NB4 (cell line): ENCODE measurements at regions not wholly inside any gene's neighbourhood (a gene's known extent, or its start where the extent isn't known, plus 50 kb on each side); places are given as distances from the start of the nearest gene placed in this dataset.

Source experiments
- DNase-seq: peaks from one replicate; pipeline ENCODE4 v3.0.0; 2010; ENCODE audit warnings: low read depth
- H3K4me3 ChIP-seq: one replicate; pipeline ENCODE4 v1.5.1; 2011; ENCODE audit warnings: mild to moderate bottlenecking, low read depth, low read length, moderate library complexity
- CTCF ChIP-seq: IDR thresholded peaks from one replicate; pipeline ENCODE4 v1.5.1; 2012; ENCODE audit warnings: low read depth, low read length
- MAX ChIP-seq: IDR thresholded peaks from 2 replicates; pipeline ENCODE4 v1.6.1; 2011; ENCODE audit warnings: low read depth, low read length
- MYC ChIP-seq: IDR thresholded peaks from 2 replicates; pipeline ENCODE4 v1.6.1; 2011; ENCODE audit warnings: low read depth, low read length
- POLR2A ChIP-seq: IDR thresholded peaks from 2 replicates; pipeline ENCODE4 v1.6.1; 2011; ENCODE audit warnings: mild to moderate bottlenecking; ENCODE audit not compliant: insufficient read length; ENCODE audit errors: extremely low read depth

- no peak for TF ChIP-seq MAX
- TF ChIP-seq MYC: no peak
- no peak for TF ChIP-seq POLR2A
- TF ChIP-seq CTCF: no peak
- no peak overlapping the region for H3K4me3 ChIP-seq
- no peak for DNase-seq
These were observed 90.2 kb upstream of the PPM1H start for GRCh38 chr12:63025116-63025515.

- no peak overlapping the region for H3K4me3 ChIP-seq
- no peak for DNase-seq
- no peak for TF ChIP-seq MYC
- no peak for TF ChIP-seq CTCF
- no peak for TF ChIP-seq MAX
- no peak for TF ChIP-seq POLR2A
These were observed 89.0 kb upstream of the PPM1H start for GRCh38 chr12:63023926-63024325.

- no peak overlapping the region for H3K4me3 ChIP-seq
- TF ChIP-seq CTCF (no peak), MYC (no peak), POLR2A (no peak), MAX (no peak)
- peak; percentile 28 for DNase-seq
These were observed 86.2 kb upstream of the PPM1H start for GRCh38 chr12:63021116-63021515.

GRCh38 chr12:63020269-63020668 is 85.3 kb upstream of the PPM1H start:
- DNase-seq: no peak
- no peak overlapping the region for H3K4me3 ChIP-seq
- no peak for TF ChIP-seq POLR2A
- TF ChIP-seq MAX: no peak
- no peak for TF ChIP-seq MYC
- no peak for TF ChIP-seq CTCF

GRCh38 chr12:63018273-63018672 is 83.3 kb upstream of the PPM1H start:
- TF ChIP-seq MAX (no peak), MYC (no peak), CTCF (no peak), POLR2A (no peak)
- DNase-seq: no peak
- no peak overlapping the region for H3K4me3 ChIP-seq

GRCh38 chr12:63013302-63013701 is 78.4 kb upstream of the PPM1H start:
- no peak for TF ChIP-seq MYC
- TF ChIP-seq MAX: no peak
- TF ChIP-seq CTCF: no peak
- no peak for TF ChIP-seq POLR2A
- H3K4me3 ChIP-seq: no peak overlapping the region
- no peak for DNase-seq
